GM23338 (cell line): ENCODE measurements at regions not wholly inside any gene's neighbourhood (a gene's known extent, or its start where the extent isn't known, plus 50 kb on each side); places are given as distances from the start of the nearest gene placed in this dataset.

Source experiments
- EZH2 ChIP-seq: fragments of 200-600 bp; sonication (generic); IDR thresholded peaks from one replicate; pipeline ENCODE4 v1.8.0; 2017; ENCODE audit warnings: antibody characterized with exemption, mild to moderate bottlenecking, low read depth; ENCODE audit not compliant: unreplicated experiment
- EZH2phosphoT487 ChIP-seq: fragments of 200-600 bp; sonication (generic); IDR thresholded peaks from one replicate; pipeline ENCODE4 v1.8.1; 2018; ENCODE audit warnings: antibody characterized with exemption; ENCODE audit not compliant: unreplicated experiment
- JUNB ChIP-seq: IDR thresholded peaks from one replicate; pipeline ENCODE4 v1.6.1; 2016; ENCODE audit warnings: antibody characterized with exemption; ENCODE audit not compliant: unreplicated experiment
- POLR2AphosphoS5 ChIP-seq: IDR thresholded peaks from 2 replicates; pipeline ENCODE4 v1.6.1; 2016; ENCODE audit warnings: antibody characterized with exemption, low read depth
- STAT1 ChIP-seq: IDR thresholded peaks from one replicate; pipeline ENCODE4 v1.6.1; 2016; ENCODE audit warnings: antibody characterized with exemption; ENCODE audit not compliant: unreplicated experiment
- TF ChIP-seq, protein P1 (sequence below), 2 experiments: fragments of 200-600 bp in 1 of 2; sonication (generic) in 1 of 2; conservative IDR thresholded peaks; 2 replicates each; pipeline versions ENCODE4 v1.5.1 to v1.6.1; 2016 to 2017; ENCODE audit warnings: antibody characterized with exemption in 2 of 2, low read depth in 2 of 2, mild to moderate bottlenecking in 2 of 2, moderate library complexity in 1 of 2
- TF ChIP-seq, protein P2 (sequence below): IDR thresholded peaks from one replicate; pipeline ENCODE4 v1.6.1; 2018; ENCODE audit warnings: antibody characterized with exemption; ENCODE audit not compliant: unreplicated experiment
- TF ChIP-seq, protein P3 (sequence below): IDR thresholded peaks from 2 replicates; pipeline ENCODE4 v1.6.1; 2016; ENCODE audit warnings: antibody characterized with exemption

DNA sequence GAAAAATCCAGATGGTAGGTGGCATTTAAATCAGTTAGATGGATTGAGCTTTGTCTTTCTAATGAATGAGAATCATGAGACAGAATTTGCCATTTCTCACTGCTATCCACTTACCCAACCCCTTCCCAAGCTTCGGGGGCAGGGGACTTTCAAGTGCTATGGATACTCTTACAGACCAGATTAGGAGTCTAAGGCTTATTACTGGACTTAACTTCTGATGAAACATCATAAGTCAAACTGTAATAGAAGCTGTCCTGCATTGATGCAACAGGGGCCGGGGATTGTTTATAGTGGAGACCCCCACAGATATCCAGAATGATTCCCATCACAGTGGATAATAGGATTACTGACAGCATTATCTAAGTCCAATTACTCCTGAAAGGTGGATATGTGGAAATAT, 267.0 kb downstream of the NUF2 start:
- TF ChIP-seq JUNB: no peak
- TF ChIP-seq, protein P1, sequence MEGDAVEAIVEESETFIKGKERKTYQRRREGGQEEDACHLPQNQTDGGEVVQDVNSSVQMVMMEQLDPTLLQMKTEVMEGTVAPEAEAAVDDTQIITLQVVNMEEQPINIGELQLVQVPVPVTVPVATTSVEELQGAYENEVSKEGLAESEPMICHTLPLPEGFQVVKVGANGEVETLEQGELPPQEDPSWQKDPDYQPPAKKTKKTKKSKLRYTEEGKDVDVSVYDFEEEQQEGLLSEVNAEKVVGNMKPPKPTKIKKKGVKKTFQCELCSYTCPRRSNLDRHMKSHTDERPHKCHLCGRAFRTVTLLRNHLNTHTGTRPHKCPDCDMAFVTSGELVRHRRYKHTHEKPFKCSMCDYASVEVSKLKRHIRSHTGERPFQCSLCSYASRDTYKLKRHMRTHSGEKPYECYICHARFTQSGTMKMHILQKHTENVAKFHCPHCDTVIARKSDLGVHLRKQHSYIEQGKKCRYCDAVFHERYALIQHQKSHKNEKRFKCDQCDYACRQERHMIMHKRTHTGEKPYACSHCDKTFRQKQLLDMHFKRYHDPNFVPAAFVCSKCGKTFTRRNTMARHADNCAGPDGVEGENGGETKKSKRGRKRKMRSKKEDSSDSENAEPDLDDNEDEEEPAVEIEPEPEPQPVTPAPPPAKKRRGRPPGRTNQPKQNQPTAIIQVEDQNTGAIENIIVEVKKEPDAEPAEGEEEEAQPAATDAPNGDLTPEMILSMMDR (conservative IDR thresholded peaks at IDR 0.05; ENCODE audit: low read depth in 2 of 2): no peak
- no peak for TF ChIP-seq EZH2
- TF ChIP-seq, protein P2, sequence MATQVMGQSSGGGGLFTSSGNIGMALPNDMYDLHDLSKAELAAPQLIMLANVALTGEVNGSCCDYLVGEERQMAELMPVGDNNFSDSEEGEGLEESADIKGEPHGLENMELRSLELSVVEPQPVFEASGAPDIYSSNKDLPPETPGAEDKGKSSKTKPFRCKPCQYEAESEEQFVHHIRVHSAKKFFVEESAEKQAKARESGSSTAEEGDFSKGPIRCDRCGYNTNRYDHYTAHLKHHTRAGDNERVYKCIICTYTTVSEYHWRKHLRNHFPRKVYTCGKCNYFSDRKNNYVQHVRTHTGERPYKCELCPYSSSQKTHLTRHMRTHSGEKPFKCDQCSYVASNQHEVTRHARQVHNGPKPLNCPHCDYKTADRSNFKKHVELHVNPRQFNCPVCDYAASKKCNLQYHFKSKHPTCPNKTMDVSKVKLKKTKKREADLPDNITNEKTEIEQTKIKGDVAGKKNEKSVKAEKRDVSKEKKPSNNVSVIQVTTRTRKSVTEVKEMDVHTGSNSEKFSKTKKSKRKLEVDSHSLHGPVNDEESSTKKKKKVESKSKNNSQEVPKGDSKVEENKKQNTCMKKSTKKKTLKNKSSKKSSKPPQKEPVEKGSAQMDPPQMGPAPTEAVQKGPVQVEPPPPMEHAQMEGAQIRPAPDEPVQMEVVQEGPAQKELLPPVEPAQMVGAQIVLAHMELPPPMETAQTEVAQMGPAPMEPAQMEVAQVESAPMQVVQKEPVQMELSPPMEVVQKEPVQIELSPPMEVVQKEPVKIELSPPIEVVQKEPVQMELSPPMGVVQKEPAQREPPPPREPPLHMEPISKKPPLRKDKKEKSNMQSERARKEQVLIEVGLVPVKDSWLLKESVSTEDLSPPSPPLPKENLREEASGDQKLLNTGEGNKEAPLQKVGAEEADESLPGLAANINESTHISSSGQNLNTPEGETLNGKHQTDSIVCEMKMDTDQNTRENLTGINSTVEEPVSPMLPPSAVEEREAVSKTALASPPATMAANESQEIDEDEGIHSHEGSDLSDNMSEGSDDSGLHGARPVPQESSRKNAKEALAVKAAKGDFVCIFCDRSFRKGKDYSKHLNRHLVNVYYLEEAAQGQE: no peak
- no peak for TF ChIP-seq EZH2phosphoT487
- no peak for TF ChIP-seq POLR2AphosphoS5
- TF ChIP-seq STAT1: no peak
- TF ChIP-seq, protein P3, sequence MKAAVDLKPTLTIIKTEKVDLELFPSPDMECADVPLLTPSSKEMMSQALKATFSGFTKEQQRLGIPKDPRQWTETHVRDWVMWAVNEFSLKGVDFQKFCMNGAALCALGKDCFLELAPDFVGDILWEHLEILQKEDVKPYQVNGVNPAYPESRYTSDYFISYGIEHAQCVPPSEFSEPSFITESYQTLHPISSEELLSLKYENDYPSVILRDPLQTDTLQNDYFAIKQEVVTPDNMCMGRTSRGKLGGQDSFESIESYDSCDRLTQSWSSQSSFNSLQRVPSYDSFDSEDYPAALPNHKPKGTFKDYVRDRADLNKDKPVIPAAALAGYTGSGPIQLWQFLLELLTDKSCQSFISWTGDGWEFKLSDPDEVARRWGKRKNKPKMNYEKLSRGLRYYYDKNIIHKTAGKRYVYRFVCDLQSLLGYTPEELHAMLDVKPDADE: no peak
